H1 (cell line): ENCODE measurements at regions not wholly inside any gene's neighbourhood (a gene's known extent, or its start where the extent isn't known, plus 50 kb on each side); places are given as distances from the start of the nearest gene placed in this dataset.

Experiments
- CTCF ChIA-PET: fragments of 300-600 bp; sonication (Branson Sonifier 250); formaldehyde crosslinking; loops from one replicate; lab custom pipeline; 2021; ENCODE audit not compliant: partially characterized antibody; lab: Charles Lee
- POLR2A ChIA-PET: fragments of 300-600 bp; sonication (Branson Sonifier 250); formaldehyde crosslinking; loops from one replicate; lab custom pipeline; 2021; ENCODE audit warnings: inconsistent platforms; ENCODE audit not compliant: partially characterized antibody; lab: Charles Lee
- DNase-seq, 2 experiments: peaks; one replicate each; pipeline versions ENCODE4 v3.0.0 to v3.0.0-alpha.2; 2010 to 2022; ENCODE audit warnings: low spot score in 2 of 2, low read depth in 1 of 2, mixed read lengths in 1 of 2
- FAIRE-seq: peaks from 2 replicates; lab custom pipeline; 2011; peaks lifted over from hg19 to GRCh38; lab: Jason Lieb, UNC
- H2AFZ ChIP-seq: 2 replicates; pipeline ENCODE4 v1.8.1; 2012; ENCODE audit warnings: low read length, inconsistent platforms
- H2AK5ac ChIP-seq: 2 replicates; pipeline ENCODE4 v1.6.1; 2013; ENCODE audit warnings: low read depth, low read length
- H2BK120ac ChIP-seq: replicated peaks from 2 replicates; pipeline ENCODE3; 2013; ENCODE audit warnings: low read depth, low read length, inconsistent platforms
- H2BK12ac ChIP-seq: 2 replicates; pipeline ENCODE4 v1.6.1; 2013; ENCODE audit warnings: low read depth, low read length
- H2BK15ac ChIP-seq: 2 replicates; pipeline ENCODE4 v1.6.1; 2013; ENCODE audit warnings: low read length
- H2BK20ac ChIP-seq: 2 replicates; pipeline ENCODE4 v1.6.1; 2013; ENCODE audit warnings: low read length
- H2BK5ac ChIP-seq: 2 replicates; pipeline ENCODE4 v1.6.1; 2013; ENCODE audit warnings: low read depth, low read length
- H3K14ac ChIP-seq: 2 replicates; pipeline ENCODE4 v1.6.1; 2013; ENCODE audit warnings: inconsistent platforms; ENCODE audit not compliant: insufficient read length
- H3K18ac ChIP-seq: 2 replicates; pipeline ENCODE4 v1.6.1; 2013; ENCODE audit warnings: low read length; ENCODE audit errors: extremely low read depth
- H3K23ac ChIP-seq: 2 replicates; pipeline ENCODE4 v1.6.1; 2013; ENCODE audit warnings: inconsistent platforms; ENCODE audit not compliant: insufficient read length
- H3K23me2 ChIP-seq: 2 replicates; pipeline ENCODE4 v1.6.1; 2013; ENCODE audit warnings: low read depth, low read length
- H3K27ac ChIP-seq: 2 replicates; pipeline ENCODE4 v1.6.1; 2011; ENCODE audit warnings: low read depth, low read length, inconsistent platforms
- H3K27me3 ChIP-seq, 4 experiments: replicated peaks in 1 of 4; 1 replicate in 1 of 4; 2 replicates in 3 of 4; pipeline versions ENCODE4 v1.6.1 to v1.8.1; 2011 to 2013; ENCODE audit warnings: low read length in 3 of 4, mild to moderate bottlenecking in 3 of 4, inconsistent platforms in 2 of 4, mixed read lengths in 2 of 4, moderate library complexity in 1 of 4; ENCODE audit not compliant: control insufficient read depth in 3 of 4, insufficient read depth in 3 of 4; ENCODE audit errors: extremely low read depth in 1 of 4
- H3K36me3 ChIP-seq, 4 experiments: 2 replicates each; pipeline versions ENCODE4 v1.6.1 to v1.8.1; 2011 to 2013; ENCODE audit warnings: mild to moderate bottlenecking in 4 of 4, low read length in 3 of 4, moderate library complexity in 2 of 4, control low read depth in 1 of 4, inconsistent platforms in 1 of 4; ENCODE audit not compliant: insufficient read depth in 4 of 4, control insufficient read depth in 2 of 4
- H3K4ac ChIP-seq: replicated peaks from 2 replicates; pipeline ENCODE3; 2013; ENCODE audit warnings: low read length, low read depth, mixed read lengths, inconsistent platforms; ENCODE audit not compliant: insufficient read length
- H3K4me1 ChIP-seq, 4 experiments: replicated peaks in 1 of 4; 1 replicate in 1 of 4; 2 replicates in 3 of 4; pipeline versions ENCODE4 v1.6.1 to v1.8.1; 2011 to 2013; ENCODE audit warnings: low read length in 3 of 4, inconsistent platforms in 2 of 4, mixed read lengths in 1 of 4; ENCODE audit not compliant: insufficient read depth in 4 of 4, control insufficient read depth in 3 of 4
- H3K4me2 ChIP-seq, 2 experiments: 2 replicates each; pipeline versions ENCODE4 v1.6.1 to v1.8.1; 2011 to 2013; ENCODE audit warnings: low read depth in 2 of 2, low read length in 2 of 2, control low read depth in 1 of 2, inconsistent platforms in 1 of 2, mild to moderate bottlenecking in 1 of 2; ENCODE audit not compliant: insufficient read depth in 1 of 2
- H3K4me3 ChIP-seq, 4 experiments: fragments of 200-600, 300-600 bp in 1 of 4; sonication (generic), shearing (Covaris generic), sonication (Bioruptor Twin) in 1 of 4; 2 replicates each; pipeline versions ENCODE4 v1.5.1 to v1.8.1; 2011 to 2016; ENCODE audit warnings: low read length in 4 of 4, low read depth in 3 of 4, control low read depth in 2 of 4, inconsistent platforms in 2 of 4, mild to moderate bottlenecking in 2 of 4, mixed read lengths in 1 of 4, moderate library complexity in 1 of 4; ENCODE audit not compliant: insufficient read depth in 2 of 4; ENCODE audit errors: extremely low read depth in 1 of 4
- H3K56ac ChIP-seq: replicated peaks from 2 replicates; pipeline ENCODE3; 2013; ENCODE audit warnings: low read depth, mild to moderate bottlenecking, mixed read lengths, low read length, inconsistent platforms; ENCODE audit not compliant: insufficient read length
- H3K79me1 ChIP-seq: 2 replicates; pipeline ENCODE4 v1.6.1; 2013; ENCODE audit warnings: low read depth, low read length, control low read depth
- H3K79me2 ChIP-seq, 2 experiments: 2 replicates each; pipeline versions ENCODE4 v1.6.1 to v1.8.1; 2012 to 2013; ENCODE audit warnings: low read length in 2 of 2, mild to moderate bottlenecking in 2 of 2, inconsistent platforms in 1 of 2; ENCODE audit not compliant: insufficient read depth in 2 of 2, control insufficient read depth in 1 of 2
- H3K9ac ChIP-seq, 4 experiments: replicated peaks in 1 of 4; 1 replicate in 1 of 4; 2 replicates in 3 of 4; pipeline versions ENCODE4 v1.6.1 to v1.8.1; 2011 to 2013; ENCODE audit warnings: low read depth in 3 of 4, low read length in 3 of 4, control low read depth in 2 of 4, mild to moderate bottlenecking in 2 of 4, moderate library complexity in 2 of 4, inconsistent platforms in 1 of 4; ENCODE audit errors: extremely low read depth in 1 of 4
- H3K9me3 ChIP-seq, 2 experiments: 2 replicates each; pipeline versions ENCODE4 v1.6.1 to v1.8.1; 2012 to 2013; ENCODE audit warnings: mild to moderate bottlenecking in 2 of 2, moderate library complexity in 2 of 2, control low read depth in 1 of 2, inconsistent platforms in 1 of 2, low read depth in 1 of 2, low read length in 1 of 2, mixed read lengths in 1 of 2; ENCODE audit not compliant: insufficient read depth in 2 of 2
- H4K20me1 ChIP-seq, 2 experiments: replicated peaks in 1 of 2; 2 replicates each; pipeline versions ENCODE3 to v1.8.1; 2011 to 2013; ENCODE audit warnings: inconsistent platforms in 2 of 2, low read length in 2 of 2, mild to moderate bottlenecking in 1 of 2; ENCODE audit not compliant: insufficient read depth in 2 of 2, control insufficient read depth in 1 of 2
- H4K5ac ChIP-seq: 2 replicates; pipeline ENCODE4 v1.6.1; 2013; ENCODE audit warnings: low read length, low read depth, mixed read lengths, inconsistent platforms; ENCODE audit not compliant: insufficient read length
- H4K8ac ChIP-seq: 2 replicates; pipeline ENCODE4 v1.8.0; 2013; ENCODE audit warnings: mild to moderate bottlenecking, moderate library complexity, low read length, inconsistent platforms; ENCODE audit not compliant: insufficient read depth; ENCODE audit errors: extremely low read depth
- H4K91ac ChIP-seq: replicated peaks from 2 replicates; pipeline ENCODE3; 2013; ENCODE audit warnings: low read length, mixed read lengths, inconsistent platforms; ENCODE audit not compliant: insufficient read length
- CEBPB ChIP-seq: IDR thresholded peaks from 2 replicates; pipeline ENCODE4 v1.6.1; 2012; ENCODE audit warnings: low read depth, low read length
- CHD1 ChIP-seq: IDR thresholded peaks from 2 replicates; pipeline ENCODE4 v1.6.1; 2012; ENCODE audit warnings: low read depth, low read length, improper control_type of control experiment
- E2F6 ChIP-seq: IDR thresholded peaks from 2 replicates; pipeline ENCODE4 v1.6.1; 2012; ENCODE audit warnings: inconsistent platforms
- EP300 ChIP-seq, 2 experiments: IDR thresholded peaks; 1 replicate in 1 of 2; 2 replicates in 1 of 2; pipeline ENCODE4 v1.6.1; 2011 to 2012; ENCODE audit warnings: low read depth in 2 of 2, low read length in 2 of 2, mild to moderate bottlenecking in 2 of 2, borderline replicate concordance in 1 of 2, inconsistent platforms in 1 of 2, moderate library complexity in 1 of 2
- JUND ChIP-seq: IDR thresholded peaks from 2 replicates; pipeline ENCODE4 v1.6.1; 2011; ENCODE audit warnings: mild to moderate bottlenecking, improper control_type of control experiment, low read length
- POLR2A ChIP-seq, 2 experiments: IDR thresholded peaks; 1 replicate in 1 of 2; 2 replicates in 1 of 2; pipeline ENCODE4 v1.6.1; 2011; ENCODE audit warnings: low read depth in 2 of 2, low read length in 2 of 2, mild to moderate bottlenecking in 2 of 2; ENCODE audit errors: control extremely low read depth in 1 of 2
- POLR2AphosphoS5 ChIP-seq: IDR thresholded peaks from 2 replicates; pipeline ENCODE4 v1.6.1; 2011; ENCODE audit warnings: low read depth, low read length
- POU5F1 ChIP-seq: IDR thresholded peaks from 2 replicates; pipeline ENCODE4 v1.6.1; 2011; ENCODE audit warnings: low read depth, mild to moderate bottlenecking, low read length, moderate library complexity
- SP1 ChIP-seq: IDR thresholded peaks from 2 replicates; pipeline ENCODE4 v1.6.1; 2011; ENCODE audit warnings: low read depth, low read length
- TBP ChIP-seq: IDR thresholded peaks from 2 replicates; pipeline ENCODE4 v1.6.1; 2011; ENCODE audit warnings: low read depth, low read length, improper control_type of control experiment
- WGBS, 2 experiments: shearing (Covaris generic) in 1 of 2; methylation state at CpG; one replicate each; pipeline versions ENCODE4 v1.1.6 to v1.1.7; 2013 to 2015; ENCODE audit warnings: low lambda C conversion rate in 2 of 2, mixed read lengths in 2 of 2, inconsistent platforms in 1 of 2, low coverage in 1 of 2, missing lambda C conversion rate in 1 of 2; ENCODE audit not compliant: insufficient replicate concordance in 2 of 2, insufficient coverage in 1 of 2, insufficient read length in 1 of 2; ENCODE audit errors: extremely low coverage in 1 of 2, missing lambda C conversion rate in 1 of 2; 5-methylcytosine and 5-hydroxymethylcytosine counted together

GRCh38 chr4:43882470-43882869 is 566.1 kb downstream of the KCTD8 start:
- no peak overlapping the region for H2BK20ac ChIP-seq
- H4K8ac ChIP-seq, result no peak overlapping the region
- no peaks in the 10 kb centered on the region for H3K79me1 ChIP-seq
- H3K14ac ChIP-seq, result no peak overlapping the region
- no peak overlapping the region for H2BK15ac ChIP-seq
- no peak overlapping the region for H4K5ac ChIP-seq
- no peak overlapping the region for H3K56ac ChIP-seq
- H2AFZ ChIP-seq, result no peak overlapping the region
- no peak overlapping the region for H2BK120ac ChIP-seq
- ChIA-PET CTCF (no interaction called here), POLR2A (no interaction called here)
- DNase-seq, result no peak
- H3K23ac ChIP-seq, result no peak overlapping the region
- no peak overlapping the region for H2AK5ac ChIP-seq
- FAIRE-seq, result no peak
- H3K4me3 ChIP-seq, result no peak overlapping the region
- H3K4me1 ChIP-seq, result no peaks in the 10 kb centered on the region
- no peak overlapping the region for H3K4me2 ChIP-seq
- H2BK5ac ChIP-seq, result no peak overlapping the region
- no peak overlapping the region for H3K27ac ChIP-seq
- no peaks in the 10 kb centered on the region for H4K20me1 ChIP-seq
- H3K79me2 ChIP-seq, result no peaks in the 10 kb centered on the region
- H3K9me3 ChIP-seq, result peaks cover 0 to 3% of the 10 kb centered on the region in 2 experiments; a peak in 1 of 4 replicates
- no peak overlapping the region for H3K18ac ChIP-seq
- no peak for TF ChIP-seq POLR2A (IDR thresholded peaks at IDR 0.05; ENCODE audit: control extremely low read depth in 1 of 2, low read depth in 2 of 2, low read length in 2 of 2)
- no peak for TF ChIP-seq SP1
- TF ChIP-seq POLR2AphosphoS5, result no peak
- no peak for TF ChIP-seq POU5F1
- TF ChIP-seq EP300 (IDR thresholded peaks at IDR 0.05; ENCODE audit: borderline replicate concordance in 1 of 2, low read depth in 2 of 2, low read length in 2 of 2), result no peak
- TF ChIP-seq JUND, result no peak
- TF ChIP-seq TBP, result no peak
- TF ChIP-seq CHD1, result no peak
- no peak for TF ChIP-seq CEBPB
- no peak for TF ChIP-seq E2F6
- H3K36me3 ChIP-seq, result no peaks in the 10 kb centered on the region
- H3K4ac ChIP-seq, result no peak overlapping the region
- no peak overlapping the region for H2BK12ac ChIP-seq
- H3K9ac ChIP-seq, result no peak overlapping the region
- 93% methylated on average over 1 of the region's 1 CpG; no CpG with 5 or more reads in 1 of the 2 experiments for WGBS, 2 experiments
- H3K23me2 ChIP-seq, result no peaks in the 10 kb centered on the region
- no peak overlapping the region for H4K91ac ChIP-seq
- H3K27me3 ChIP-seq, result no peaks in the 10 kb centered on the region
